Adrenal gland (tissue), 9 donors: ENCODE measurements at regions not wholly inside any gene's neighbourhood (a gene's known extent, or its start where the extent isn't known, plus 50 kb on each side); places are given as distances from the start of the nearest gene placed in this dataset.

Experiments used
- DNase-seq, 7 donors: peaks; one replicate each; pipeline ENCODE4 v3.0.0-alpha.2; 2019 to 2020
- H3K27ac ChIP-seq, 5 donors: fragments of 200-600 bp; sonication (generic) in 4 of 5; 1 replicate in 3 of 5; 2 replicates in 2 of 5; pipeline versions ENCODE4 v1.5.1 to v1.8.0; 2016 to 2020; ENCODE audit warnings: mild to moderate bottlenecking in 1 of 5
- H3K27me3 ChIP-seq: fragments of 200-600 bp; 2 replicates; pipeline ENCODE4 v1.8.0; 2021
- H3K36me3 ChIP-seq, 2 donors: fragments of 200-600 bp; replicated peaks in 1 of 2; 1 replicate in 1 of 2; 2 replicates in 1 of 2; pipeline versions ENCODE4 v1.5.1 to v1.8.0; 2018 to 2022
- H3K4me1 ChIP-seq, 2 donors: fragments of 200-600 bp; replicated peaks in 1 of 2; 1 replicate in 1 of 2; 2 replicates in 1 of 2; pipeline versions ENCODE4 v1.5.1 to v1.8.0; 2018 to 2021
- H3K4me3 ChIP-seq, 4 donors: fragments of 200-600 bp; sonication (generic) in 3 of 4; one replicate each; pipeline ENCODE4 v1.5.1; 2016 to 2018
- H3K9me3 ChIP-seq, 3 donors: fragments of 200-600 bp; sonication (generic) in 1 of 3; replicated peaks in 1 of 3; 1 replicate in 2 of 3; 2 replicates in 1 of 3; pipeline versions ENCODE4 v1.5.1 to v1.8.0; 2016 to 2021
- CTCF ChIP-seq, 6 experiments: fragments of 450-650 bp in 4 of 6; fragments of 200-600 bp in 2 of 6; sonication (generic) in 1 of 6; IDR thresholded peaks; 1 replicate in 5 of 6; 2 replicates in 1 of 6; pipeline versions ENCODE4 v1.5.1 to v1.8.0; 2016 to 2021; ENCODE audit warnings: antibody characterized with exemption in 6 of 6, mild to moderate bottlenecking in 2 of 6, moderate library complexity in 1 of 6
- POLR2A ChIP-seq, 2 donors: fragments of 450-650 bp; IDR thresholded peaks; one replicate each; pipeline ENCODE4 v1.6.1; 2017; ENCODE audit warnings: antibody characterized with exemption in 2 of 2, mild to moderate bottlenecking in 2 of 2, moderate library complexity in 1 of 2
- WGBS, 4 donors: extraction: QIAGEN DNeasy Blood & Tissue Kit in 2 of 4; methylation state at CpG; one replicate each; pipeline versions ENCODE4 v1.1.5 to v1.1.7; 2013 to 2017; 5-methylcytosine and 5-hydroxymethylcytosine counted together
- intact Hi-C, 2 donors: fragments of 100-400 bp; cut with DNase I; formaldehyde crosslinking; loops; one replicate each; pipeline versions ENCODE4 v1.14.1 to v1.15.0; 2022 to 2023
- donor health status: healthy with polysubstance abuse.
- donor health status: Bipolar disorder and iron deficiency.
- donor health status: DM: yes; HTN: yes; CAD: no.
- donor health status: DM: no; HTN: no; CAD: no.
- donor health status: DM: no; HTN: no; CAD: no.

- DNase-seq, result no peak
- H3K9me3 ChIP-seq, result no peaks in the 10 kb centered on the region
- intact Hi-C loops, result no loop called here
- H3K36me3 ChIP-seq, result no peaks in the 10 kb centered on the region
- H3K4me1 ChIP-seq, result no peaks in the 10 kb centered on the region
- TF ChIP-seq POLR2A (IDR thresholded peaks at IDR 0.05), result no peak
- TF ChIP-seq CTCF (IDR thresholded peaks at IDR 0.05), result no peak
- no peak overlapping the region for H3K4me3 ChIP-seq
- H3K27me3 ChIP-seq, result no peaks in the 10 kb centered on the region
- 30 to 87% (median 56%) methylated on average over 2 of the region's 2 CpGs for WGBS, 4 donors
- H3K27ac ChIP-seq, result no peak overlapping the region
Measured at GRCh38 chr10:8310930-8311329, 256.4 kb downstream of the GATA3 start.

GRCh38 chr10:8311526-8312070 is 257.1 kb downstream of the GATA3 start:
- no peak overlapping the region for H3K4me3 ChIP-seq
- H3K36me3 ChIP-seq, result no peaks in the 10 kb centered on the region
- H3K9me3 ChIP-seq, result no peaks in the 10 kb centered on the region
- no peaks in the 10 kb centered on the region for H3K4me1 ChIP-seq
- no peak for DNase-seq
- intact Hi-C loops, result no loop called here
- no peaks in the 10 kb centered on the region for H3K27me3 ChIP-seq
- no peak overlapping the region for H3K27ac ChIP-seq
- TF ChIP-seq CTCF (IDR thresholded peaks at IDR 0.05), result no peak
- no peak for TF ChIP-seq POLR2A (IDR thresholded peaks at IDR 0.05)
- WGBS, 4 donors, result 70 to 87% (median 80%) methylated on average over 2 of the region's 2 CpGs

- 40 to 56% (median 50%) methylated on average over 3 of the region's 3 CpGs for WGBS, 4 donors
- Histone ChIP-seq H3K27ac (no peak overlapping the region), H3K4me1 (no peaks in the 10 kb centered on the region), H3K27me3 (peaks cover 2% of the 10 kb centered on the region), H3K4me3 (no peak overlapping the region), H3K36me3 (no peaks in the 10 kb centered on the region), H3K9me3 (no peaks in the 10 kb centered on the region)
- intact Hi-C loops, result no loop called here
- no peak for TF ChIP-seq POLR2A (IDR thresholded peaks at IDR 0.05)
- TF ChIP-seq CTCF (IDR thresholded peaks at IDR 0.05), result no peak
- no peak for DNase-seq
Measured at GRCh38 chr10:8312079-8312478, 257.6 kb downstream of the GATA3 start.

GRCh38 chr10:8312781-8313180 is 258.3 kb downstream of the GATA3 start:
- Histone ChIP-seq H3K4me3 (no peak overlapping the region), H3K27me3 (peaks cover 6% of the 10 kb centered on the region), H3K4me1 (no peaks in the 10 kb centered on the region), H3K27ac (no peak overlapping the region), H3K9me3 (no peaks in the 10 kb centered on the region), H3K36me3 (no peaks in the 10 kb centered on the region)
- intact Hi-C loops, result no loop called here
- WGBS, 4 donors, result 59 to 69% (median 64%) methylated on average over 9 of the region's 9 CpGs
- DNase-seq, result peak in 1 of 7 donors; percentile 14
- TF ChIP-seq POLR2A (IDR thresholded peaks at IDR 0.05) (no peak), CTCF (IDR thresholded peaks at IDR 0.05) (no peak)
